Uterus (tissue), 3 donors: ENCODE measurements at regions not wholly inside any gene's neighbourhood (a gene's known extent, or its start where the extent isn't known, plus 50 kb on each side); places are given as distances from the start of the nearest gene placed in this dataset.
"Not testable (repeated sequence)": the region's sequence is repeated elsewhere in the genome, so short reads cannot be mapped to it uniquely, and the experiment has no call there.

Source experiments
- DNase-seq, 2 donors: peaks; one replicate each; pipeline ENCODE4 v3.0.0-alpha.2; 2019 to 2020
- H3K27ac ChIP-seq, 2 donors: fragments of 200-600 bp; sonication (generic); 1 replicate in 1 of 2; 2 replicates in 1 of 2; pipeline ENCODE4 v1.5.1; 2016 to 2018
- H3K27me3 ChIP-seq, 2 donors: fragments of 200-600 bp; sonication (generic); one replicate each; pipeline ENCODE4 v1.5.1; 2018 to 2019; ENCODE audit warnings: control low read depth in 1 of 2
- H3K36me3 ChIP-seq, 2 donors: fragments of 200-600 bp; sonication (generic); one replicate each; pipeline ENCODE4 v1.5.1; 2019; ENCODE audit warnings: control low read depth in 1 of 2
- H3K4me1 ChIP-seq, 2 donors: fragments of 200-600 bp; sonication (generic); one replicate each; pipeline ENCODE4 v1.5.1; 2018 to 2019; ENCODE audit warnings: control low read depth in 1 of 2
- H3K4me3 ChIP-seq, 2 donors: fragments of 200-600 bp; sonication (generic); 1 replicate in 1 of 2; 2 replicates in 1 of 2; pipeline ENCODE4 v1.5.1; 2018 to 2019; ENCODE audit warnings: mild to moderate bottlenecking in 1 of 2
- H3K9me3 ChIP-seq, 2 donors: fragments of 200-600 bp; sonication (generic); one replicate each; pipeline ENCODE4 v1.5.1; 2019; ENCODE audit warnings: control low read depth in 1 of 2
- POLR2A ChIP-seq, 2 donors: fragments of 450-650 bp; IDR thresholded peaks; one replicate each; pipeline ENCODE4 v1.6.1; 2016; ENCODE audit warnings: antibody characterized with exemption in 2 of 2, mild to moderate bottlenecking in 1 of 2, moderate library complexity in 1 of 2
- intact Hi-C: fragments of 100-400 bp; cut with DNase I; formaldehyde crosslinking; loops from one replicate; pipeline ENCODE4 v1.15.1; 2023; ENCODE audit warnings: low total_unique reads
- TF ChIP-seq, protein P1 (sequence below), 4 experiments: fragments of 200-600 bp in 2 of 4; fragments of 450-650 bp in 2 of 4; sonication (generic) in 2 of 4; IDR thresholded peaks; one replicate each; pipeline ENCODE4 v1.5.1; 2016 to 2019; ENCODE audit warnings: antibody characterized with exemption in 4 of 4, mild to moderate bottlenecking in 2 of 4, moderate library complexity in 1 of 4
- donor health status: DM: yes; HTN: yes; CAD: no.

DNA sequence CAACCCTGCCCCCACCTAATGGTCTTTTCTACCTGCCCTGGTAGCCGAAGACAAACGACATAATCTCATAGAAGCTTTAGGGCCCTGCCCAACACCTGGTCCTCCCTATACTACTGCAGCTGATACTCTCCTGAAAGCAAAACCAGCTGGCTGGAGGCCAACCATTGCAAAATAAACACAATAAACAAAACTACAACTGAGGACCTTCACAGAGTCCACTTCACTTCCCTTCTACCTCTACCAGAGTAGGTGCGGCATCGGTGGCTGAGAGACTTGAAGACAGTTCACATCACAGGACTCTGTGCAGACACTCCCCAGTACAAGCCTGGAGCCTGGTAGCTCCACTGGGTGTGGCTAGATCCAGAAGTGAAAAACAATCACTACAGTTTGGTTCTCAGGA, 476.2 kb downstream of the MMUT start:
- H3K27me3 ChIP-seq, result no peaks in the 10 kb centered on the region
- TF ChIP-seq, protein P1, sequence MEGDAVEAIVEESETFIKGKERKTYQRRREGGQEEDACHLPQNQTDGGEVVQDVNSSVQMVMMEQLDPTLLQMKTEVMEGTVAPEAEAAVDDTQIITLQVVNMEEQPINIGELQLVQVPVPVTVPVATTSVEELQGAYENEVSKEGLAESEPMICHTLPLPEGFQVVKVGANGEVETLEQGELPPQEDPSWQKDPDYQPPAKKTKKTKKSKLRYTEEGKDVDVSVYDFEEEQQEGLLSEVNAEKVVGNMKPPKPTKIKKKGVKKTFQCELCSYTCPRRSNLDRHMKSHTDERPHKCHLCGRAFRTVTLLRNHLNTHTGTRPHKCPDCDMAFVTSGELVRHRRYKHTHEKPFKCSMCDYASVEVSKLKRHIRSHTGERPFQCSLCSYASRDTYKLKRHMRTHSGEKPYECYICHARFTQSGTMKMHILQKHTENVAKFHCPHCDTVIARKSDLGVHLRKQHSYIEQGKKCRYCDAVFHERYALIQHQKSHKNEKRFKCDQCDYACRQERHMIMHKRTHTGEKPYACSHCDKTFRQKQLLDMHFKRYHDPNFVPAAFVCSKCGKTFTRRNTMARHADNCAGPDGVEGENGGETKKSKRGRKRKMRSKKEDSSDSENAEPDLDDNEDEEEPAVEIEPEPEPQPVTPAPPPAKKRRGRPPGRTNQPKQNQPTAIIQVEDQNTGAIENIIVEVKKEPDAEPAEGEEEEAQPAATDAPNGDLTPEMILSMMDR (IDR thresholded peaks at IDR 0.05), result no peak
- TF ChIP-seq POLR2A (IDR thresholded peaks at IDR 0.05), result no peak
- DNase-seq, result no peak
- H3K4me1 ChIP-seq, result no peaks in the 10 kb centered on the region
- H3K9me3 ChIP-seq, result no peaks in the 10 kb centered on the region
- H3K36me3 ChIP-seq, result no peaks in the 10 kb centered on the region
- H3K4me3 ChIP-seq, result no peak overlapping the region
- H3K27ac ChIP-seq, result no peak overlapping the region
- intact Hi-C loops, result no loop called here

DNA sequence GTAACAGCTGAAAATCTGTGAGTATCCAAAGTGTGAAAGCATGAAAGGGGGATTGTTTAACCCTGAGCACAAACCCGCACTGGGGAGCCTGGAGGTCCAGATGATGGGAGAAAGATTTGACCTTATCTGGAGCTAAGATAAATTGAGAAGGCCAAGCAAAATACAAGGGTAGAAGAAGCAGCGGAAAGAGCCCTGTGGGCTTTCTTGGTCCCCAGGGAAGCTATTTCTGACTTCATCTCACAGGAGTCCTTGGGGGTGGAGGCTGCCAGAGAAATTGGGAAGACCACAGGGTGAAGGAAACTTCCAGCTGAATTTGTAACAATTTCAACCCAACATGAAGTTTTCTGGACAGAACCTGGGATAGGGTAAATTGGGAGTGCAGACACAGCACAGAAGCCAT, 476.9 kb downstream of the MMUT start:
- intact Hi-C loops, result no loop called here
- H3K9me3 ChIP-seq, result no peaks in the 10 kb centered on the region
- H3K27me3 ChIP-seq, result no peaks in the 10 kb centered on the region
- no peaks in the 10 kb centered on the region for H3K36me3 ChIP-seq
- no peak for DNase-seq
- H3K4me3 ChIP-seq, result no peak overlapping the region
- TF ChIP-seq, protein P1 (IDR thresholded peaks at IDR 0.05), result no peak
- TF ChIP-seq POLR2A (IDR thresholded peaks at IDR 0.05), result no peak
- H3K4me1 ChIP-seq, result no peaks in the 10 kb centered on the region
- H3K27ac ChIP-seq, result no peak overlapping the region

DNA sequence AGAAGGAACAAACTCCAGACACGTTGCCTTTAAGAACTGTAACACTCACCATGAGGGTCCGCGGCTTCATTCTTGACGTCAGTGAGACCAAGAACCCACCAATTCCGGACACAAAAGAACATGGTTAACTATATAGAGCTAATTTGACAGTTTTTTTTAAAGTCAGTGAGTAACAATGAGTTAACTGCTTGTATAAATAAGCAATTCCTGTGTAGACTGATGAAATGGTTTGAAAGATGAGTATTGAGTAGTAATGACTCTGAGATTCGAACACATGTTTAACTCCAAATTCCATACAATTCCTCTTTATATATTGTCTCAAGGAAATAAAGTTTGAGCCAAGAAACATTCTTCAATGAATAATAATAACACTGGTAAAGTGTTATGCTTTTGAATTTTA, 478.0 kb downstream of the MMUT start:
- Histone ChIP-seq H3K4me3 (no peak overlapping the region), H3K36me3 (no peaks in the 10 kb centered on the region), H3K9me3 (no peaks in the 10 kb centered on the region), H3K4me1 (no peaks in the 10 kb centered on the region), H3K27me3 (no peaks in the 10 kb centered on the region), H3K27ac (no peak overlapping the region)
- DNase-seq, result no peak
- intact Hi-C loops, result no loop called here
- no peak for TF ChIP-seq POLR2A (IDR thresholded peaks at IDR 0.05)
- TF ChIP-seq, protein P1 (IDR thresholded peaks at IDR 0.05), result no peak

DNA sequence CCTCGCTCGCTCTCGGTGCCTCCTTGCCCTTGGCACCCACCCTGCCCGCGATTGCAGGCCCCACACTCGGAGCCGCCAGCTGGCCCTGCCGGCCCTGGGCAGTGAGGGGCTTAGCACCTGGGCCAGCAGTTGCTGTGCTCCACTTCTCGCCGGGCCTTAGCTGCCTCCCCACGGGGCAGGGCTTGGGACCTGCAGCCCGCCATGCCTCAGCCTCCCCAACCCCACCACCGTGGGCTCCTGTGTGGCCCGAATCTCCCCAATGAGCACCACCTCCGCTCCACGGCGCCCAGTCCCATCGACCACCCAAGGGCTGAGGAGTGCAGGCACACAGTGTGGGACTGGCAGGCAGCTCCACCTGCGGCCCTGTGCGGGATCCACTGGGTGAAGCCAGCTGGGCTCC, 479.1 kb downstream of the MMUT start:
- intact Hi-C loops, H3K36me3 ChIP-seq, DNase-seq, H3K4me1 ChIP-seq, H3K9me3 ChIP-seq, H3K4me3 ChIP-seq, H3K27me3 ChIP-seq, H3K27ac ChIP-seq: not testable (repeated sequence)

DNA sequence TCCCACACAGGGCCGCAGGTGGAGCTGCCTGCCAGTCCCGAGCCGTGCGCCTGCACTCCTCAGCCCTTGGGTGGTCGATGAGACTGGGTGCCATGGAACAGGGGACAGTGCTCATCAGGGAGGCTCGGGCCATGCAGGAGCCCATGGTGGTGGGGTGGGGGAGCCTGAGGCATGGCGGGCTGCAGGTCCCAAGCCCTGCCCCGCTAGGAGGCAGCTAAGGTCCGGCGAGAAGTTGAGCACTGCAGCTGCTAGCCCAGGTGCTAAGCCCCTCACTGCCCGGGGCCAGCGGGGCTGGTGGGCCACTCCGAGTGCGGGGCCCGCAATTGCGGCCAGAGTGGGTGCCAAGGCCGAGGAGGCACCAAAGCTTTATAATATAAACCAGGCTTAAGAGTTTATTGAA, 479.7 kb downstream of the MMUT start:
- Histone ChIP-seq H3K4me3 (no peak overlapping the region), H3K4me1 (no peaks in the 10 kb centered on the region), H3K36me3 (no peaks in the 10 kb centered on the region), H3K9me3 (no peaks in the 10 kb centered on the region), H3K27me3 (no peaks in the 10 kb centered on the region), H3K27ac (no peak overlapping the region)
- DNase-seq, result no peak
- TF ChIP-seq POLR2A (IDR thresholded peaks at IDR 0.05), result no peak
- TF ChIP-seq, protein P1 (IDR thresholded peaks at IDR 0.05), result no peak
- intact Hi-C loops, result no loop called here

DNA sequence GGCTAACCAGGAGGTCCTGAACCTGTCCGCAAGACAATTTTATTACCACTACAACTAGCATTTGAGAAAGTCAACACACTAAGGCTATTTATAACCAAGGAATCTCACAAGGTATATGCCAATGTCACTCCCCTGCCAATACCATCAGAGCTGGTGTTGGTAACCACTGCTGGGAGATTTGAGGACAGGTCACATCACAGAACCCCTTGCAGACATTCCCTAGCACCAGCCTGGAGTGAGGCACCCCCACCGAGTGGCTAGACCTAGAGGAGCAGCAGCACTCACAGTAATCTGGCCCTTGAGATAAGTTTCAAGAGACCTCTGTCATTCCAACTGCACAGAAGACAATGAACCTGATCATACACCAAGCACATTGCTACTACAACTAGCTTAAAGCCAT, 483.2 kb downstream of the MMUT start:
- Histone ChIP-seq H3K9me3 (no peaks in the 10 kb centered on the region), H3K36me3 (no peaks in the 10 kb centered on the region), H3K27me3 (no peaks in the 10 kb centered on the region), H3K4me1 (no peaks in the 10 kb centered on the region), H3K27ac (no peak overlapping the region), H3K4me3 (no peak overlapping the region)
- no peak for DNase-seq
- intact Hi-C loops, result no loop called here
- no peak for TF ChIP-seq POLR2A (IDR thresholded peaks at IDR 0.05)
- TF ChIP-seq, protein P1 (IDR thresholded peaks at IDR 0.05), result no peak
